Endothelial cell of umbilical vein (primary cell): ENCODE measurements at regions not wholly inside any gene's neighbourhood (a gene's known extent, or its start where the extent isn't known, plus 50 kb on each side); places are given as distances from the start of the nearest gene placed in this dataset.

ENCODE experiments used
- BruUV-seq: library from RNA; stranded (reverse); fragments of 400-500 nt; replicated peaks from 2 replicates; lab custom pipeline; 2021; lab: Mats Ljungman, UMichigan
- CTCF ChIA-PET: fragments of 300-600, 350-600 bp; sonication (Branson Sonifier 250); formaldehyde crosslinking; loops from one replicate; lab custom pipeline; 2021; ENCODE audit warnings: antibody characterized with exemption, inconsistent platforms; lab: Charles Lee
- POLR2A ChIA-PET: fragments of 300-600, 350-600 bp; sonication (Branson Sonifier 250); formaldehyde crosslinking; loops from one replicate; lab custom pipeline; 2021; ENCODE audit warnings: antibody characterized with exemption, inconsistent platforms; lab: Charles Lee
- DNase-seq: peaks from one replicate; pipeline ENCODE4 v3.0.0-alpha.2; 2011; ENCODE audit warnings: low read depth, low spot score
- FAIRE-seq: peaks from 2 replicates; lab custom pipeline; 2011; peaks lifted over from hg19 to GRCh38; lab: Jason Lieb, UNC
- H2AFZ ChIP-seq: 2 replicates; pipeline ENCODE4 v1.6.0; 2012; ENCODE audit warnings: low read depth, low read length, control low read depth, inconsistent platforms
- H3K27ac ChIP-seq: 2 replicates; pipeline ENCODE4 v1.5.1; 2011; ENCODE audit warnings: low read depth, mild to moderate bottlenecking, control low read depth, low read length, moderate library complexity; ENCODE audit not compliant: insufficient read depth
- H3K27me3 ChIP-seq, 2 experiments: 2 replicates each; pipeline versions ENCODE4 v1.6.0 to v1.6.1; 2011; ENCODE audit warnings: low read length in 2 of 2, mixed read lengths in 1 of 2; ENCODE audit not compliant: control insufficient read depth in 2 of 2, insufficient read depth in 2 of 2
- H3K36me3 ChIP-seq, 2 experiments: 2 replicates in 1 of 2; 3 replicates in 1 of 2; pipeline ENCODE4 v1.5.1; 2011; ENCODE audit warnings: low read length in 2 of 2, mild to moderate bottlenecking in 1 of 2, moderate library complexity in 1 of 2; ENCODE audit not compliant: control insufficient read depth in 2 of 2, insufficient read depth in 2 of 2; ENCODE audit errors: extremely low read depth in 1 of 2
- H3K4me1 ChIP-seq: 3 replicates; pipeline ENCODE4 v1.5.1; 2011; ENCODE audit warnings: mild to moderate bottlenecking, low read length; ENCODE audit not compliant: control insufficient read depth, insufficient read depth; ENCODE audit errors: extremely low read depth
- H3K4me2 ChIP-seq: 2 replicates; pipeline ENCODE4 v1.6.1; 2011; ENCODE audit warnings: low read length, control low read depth, mixed read lengths; ENCODE audit not compliant: insufficient read depth
- H3K4me3 ChIP-seq, 3 experiments: fragments of 200-600 bp in 1 of 3; sonication (generic), shearing (Covaris generic) in 1 of 3; replicated peaks in 1 of 3; 2 replicates each; pipeline ENCODE4 v1.5.1; 2011 to 2016; ENCODE audit warnings: control low read depth in 3 of 3, low read length in 3 of 3, mild to moderate bottlenecking in 2 of 3, inconsistent platforms in 1 of 3, low read depth in 1 of 3, moderate library complexity in 1 of 3; ENCODE audit not compliant: insufficient read depth in 1 of 3
- H3K79me2 ChIP-seq: 2 replicates; pipeline ENCODE4 v1.6.0; 2012; ENCODE audit warnings: low read length, inconsistent platforms; ENCODE audit not compliant: control insufficient read depth, insufficient read depth
- H3K9ac ChIP-seq: replicated peaks from 2 replicates; pipeline ENCODE3; 2011; ENCODE audit warnings: low read length, control low read depth; ENCODE audit not compliant: insufficient read depth; ENCODE audit errors: extremely low read depth
- H3K9me1 ChIP-seq: replicated peaks from 3 replicates; pipeline ENCODE4 v1.6.0; 2011; ENCODE audit warnings: mild to moderate bottlenecking, low read length; ENCODE audit not compliant: control insufficient read depth, insufficient read depth; ENCODE audit errors: extremely low read depth
- H3K9me3 ChIP-seq: replicated peaks from 2 replicates; pipeline ENCODE4 v1.5.1; 2012; ENCODE audit warnings: low read length, inconsistent platforms; ENCODE audit not compliant: control insufficient read depth, insufficient read depth
- H4K20me1 ChIP-seq: replicated peaks from 2 replicates; pipeline ENCODE3; 2011; ENCODE audit warnings: mild to moderate bottlenecking, low read length; ENCODE audit not compliant: control insufficient read depth, insufficient read depth; ENCODE audit errors: extremely low read depth
- FOS ChIP-seq: IDR thresholded peaks from 2 replicates; pipeline ENCODE4 v1.6.1; 2011; ENCODE audit warnings: mild to moderate bottlenecking, low read length, moderate library complexity, borderline replicate concordance; ENCODE audit not compliant: insufficient read depth
- GATA2 ChIP-seq: IDR thresholded peaks from 2 replicates; pipeline ENCODE4 v1.7.0; 2011; ENCODE audit warnings: low read depth, mild to moderate bottlenecking, moderate library complexity, mixed read lengths, low read length; ENCODE audit not compliant: insufficient read length, insufficient read depth
- MYC ChIP-seq: IDR thresholded peaks from one replicate; pipeline ENCODE4 v1.6.1; 2011; ENCODE audit warnings: mild to moderate bottlenecking, low read depth, low read length
- POLR2A ChIP-seq: IDR thresholded peaks from 2 replicates; pipeline ENCODE4 v1.6.1; 2012; ENCODE audit warnings: low read depth, mild to moderate bottlenecking, control low read depth, low read length
- POLR2AphosphoS5 ChIP-seq: IDR thresholded peaks from 2 replicates; pipeline ENCODE4 v1.6.1; 2012; ENCODE audit warnings: low read depth, mild to moderate bottlenecking, control low read depth, low read length, moderate library complexity; ENCODE audit not compliant: insufficient read depth
- dilution Hi-C: fragments of 300-500 bp; cut with MboI; formaldehyde crosslinking; loops from one replicate; pipeline ENCODE4 v1.15.0; 2019; ENCODE audit warnings: low sequenced_read_pairs; ENCODE audit not compliant: extremely low pct_ligation_motif_present
- intact Hi-C: fragments of 100-400 bp; cut with micrococcal nuclease; formaldehyde crosslinking; loops from one replicate; pipeline ENCODE4 v1.10.0; 2022
- TF ChIP-seq, protein P1 (sequence below): IDR thresholded peaks from 2 replicates; pipeline ENCODE4 v1.6.1; 2011; ENCODE audit not compliant: insufficient read depth, insufficient read length
- TF ChIP-seq, protein P2 (sequence below), 2 donors: IDR thresholded peaks; 1 replicate in 1 of 2; 2 replicates in 1 of 2; pipeline ENCODE4 v1.5.1; 2011; ENCODE audit warnings: low read length in 2 of 2, mild to moderate bottlenecking in 2 of 2, moderate library complexity in 2 of 2, control low read depth in 1 of 2, inconsistent platforms in 1 of 2, low read depth in 1 of 2; ENCODE audit not compliant: insufficient read depth in 1 of 2; ENCODE audit errors: extremely low read depth in 1 of 2

DNA sequence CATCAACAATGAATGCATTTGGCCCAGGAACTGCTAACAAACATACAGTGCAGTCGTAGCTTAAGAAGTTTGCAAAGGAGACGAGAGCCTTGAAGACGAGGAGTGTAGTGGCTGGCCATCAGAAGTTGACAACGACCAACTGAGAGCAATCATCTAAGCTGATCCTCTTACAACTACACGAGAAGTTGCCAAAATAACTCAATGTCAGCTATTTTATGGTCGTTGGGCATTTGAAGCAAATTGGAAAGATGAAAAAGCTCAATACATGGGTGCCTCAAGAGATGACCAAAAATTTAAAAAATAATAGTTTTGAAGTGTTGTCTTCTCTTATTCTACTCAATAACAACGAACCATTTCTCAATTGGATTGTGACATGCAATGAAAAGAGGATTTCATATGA lies 757.7 kb upstream of the CHD1 start:
- no TSS peak for BruUV-seq
- H3K36me3 ChIP-seq = no peaks in the 10 kb centered on the region
- TF ChIP-seq POLR2AphosphoS5 = no peak
- no peak for TF ChIP-seq MYC
- TF ChIP-seq, protein P1, sequence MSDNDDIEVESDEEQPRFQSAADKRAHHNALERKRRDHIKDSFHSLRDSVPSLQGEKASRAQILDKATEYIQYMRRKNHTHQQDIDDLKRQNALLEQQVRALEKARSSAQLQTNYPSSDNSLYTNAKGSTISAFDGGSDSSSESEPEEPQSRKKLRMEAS = no peak
- no peak for TF ChIP-seq FOS
- TF ChIP-seq, protein P2, sequence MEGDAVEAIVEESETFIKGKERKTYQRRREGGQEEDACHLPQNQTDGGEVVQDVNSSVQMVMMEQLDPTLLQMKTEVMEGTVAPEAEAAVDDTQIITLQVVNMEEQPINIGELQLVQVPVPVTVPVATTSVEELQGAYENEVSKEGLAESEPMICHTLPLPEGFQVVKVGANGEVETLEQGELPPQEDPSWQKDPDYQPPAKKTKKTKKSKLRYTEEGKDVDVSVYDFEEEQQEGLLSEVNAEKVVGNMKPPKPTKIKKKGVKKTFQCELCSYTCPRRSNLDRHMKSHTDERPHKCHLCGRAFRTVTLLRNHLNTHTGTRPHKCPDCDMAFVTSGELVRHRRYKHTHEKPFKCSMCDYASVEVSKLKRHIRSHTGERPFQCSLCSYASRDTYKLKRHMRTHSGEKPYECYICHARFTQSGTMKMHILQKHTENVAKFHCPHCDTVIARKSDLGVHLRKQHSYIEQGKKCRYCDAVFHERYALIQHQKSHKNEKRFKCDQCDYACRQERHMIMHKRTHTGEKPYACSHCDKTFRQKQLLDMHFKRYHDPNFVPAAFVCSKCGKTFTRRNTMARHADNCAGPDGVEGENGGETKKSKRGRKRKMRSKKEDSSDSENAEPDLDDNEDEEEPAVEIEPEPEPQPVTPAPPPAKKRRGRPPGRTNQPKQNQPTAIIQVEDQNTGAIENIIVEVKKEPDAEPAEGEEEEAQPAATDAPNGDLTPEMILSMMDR (IDR thresholded peaks at IDR 0.05; ENCODE audit: extremely low read depth in 1 of 2, insufficient read depth in 1 of 2, low read depth in 1 of 2, low read length in 2 of 2) = no peak
- H3K27ac ChIP-seq = no peak overlapping the region
- no peaks in the 10 kb centered on the region for H3K79me2 ChIP-seq
- H3K9ac ChIP-seq = no peak overlapping the region
- no peaks in the 10 kb centered on the region for H3K4me1 ChIP-seq
- H3K9me3 ChIP-seq = no peaks in the 10 kb centered on the region
- dilution Hi-C loops (no loop called here), intact Hi-C loops (no loop called here)
- DNase-seq (no peak), FAIRE-seq (no peak)
- H3K4me2 ChIP-seq = no peak overlapping the region
- H3K4me3 ChIP-seq = no peak overlapping the region
- no peaks in the 10 kb centered on the region for H3K9me1 ChIP-seq
- ChIA-PET POLR2A (no interaction called here), CTCF (interaction anchor here (1.3 kb wide), 1 partner anchor 16 kb away, joined by 3 read pairs; no protein-coding TSS in a partner anchor)
- H4K20me1 ChIP-seq = no peaks in the 10 kb centered on the region
- H3K27me3 ChIP-seq = no peaks in the 10 kb centered on the region
- H2AFZ ChIP-seq = no peak overlapping the region

DNA sequence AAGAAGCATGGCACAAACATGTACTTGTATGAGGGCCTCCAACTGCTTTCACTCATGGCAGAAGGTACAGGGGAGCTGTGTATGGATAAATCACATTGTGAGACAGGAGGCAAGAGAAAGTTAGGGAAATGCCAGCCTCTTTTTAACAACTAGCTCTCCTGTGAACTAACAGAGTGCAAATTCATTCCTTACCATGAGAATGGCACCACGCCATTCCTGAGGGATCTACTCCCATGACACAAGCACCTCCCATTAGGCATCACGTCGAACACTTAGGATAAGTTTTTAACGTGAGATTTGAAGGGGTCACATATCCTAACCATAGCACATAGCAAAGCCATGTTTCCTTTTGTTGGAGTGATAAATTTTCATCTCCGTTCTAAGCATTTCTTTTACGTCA lies 747.2 kb upstream of the CHD1 start:
- TF ChIP-seq GATA2 = no peak
- TF ChIP-seq POLR2AphosphoS5 = no peak
- no peak for TF ChIP-seq FOS
- TF ChIP-seq POLR2A = no peak
- Histone ChIP-seq H3K9me3 (no peaks in the 10 kb centered on the region), H3K4me2 (no peak overlapping the region), H3K9me1 (no peaks in the 10 kb centered on the region), H3K27ac (no peak overlapping the region), H3K36me3 (no peaks in the 10 kb centered on the region), H3K79me2 (no peaks in the 10 kb centered on the region), H3K4me3 (no peak overlapping the region), H3K4me1 (no peaks in the 10 kb centered on the region), H4K20me1 (no peaks in the 10 kb centered on the region), H3K27me3 (no peaks in the 10 kb centered on the region), H2AFZ (no peak overlapping the region), H3K9ac (no peak overlapping the region)
- ChIA-PET CTCF (interaction anchor here (1.6 kb wide), 1 partner anchor 27 kb away, joined by 3 read pairs; no protein-coding TSS in a partner anchor), POLR2A (no interaction called here)
- FAIRE-seq (no peak), DNase-seq (no peak)
- no TSS peak for BruUV-seq
- dilution Hi-C loops (no loop called here), intact Hi-C loops (no loop called here)
